IPS-18c (cell line): ENCODE measurements at regions not wholly inside any gene's neighbourhood (a gene's known extent, or its start where the extent isn't known, plus 50 kb on each side); places are given as distances from the start of the nearest gene placed in this dataset.

Experiments used
- H3K4me3 ChIP-seq: 2 replicates; pipeline ENCODE4 v1.7.0; 2013; ENCODE audit warnings: low read depth, mild to moderate bottlenecking, low read length, moderate library complexity; ENCODE audit not compliant: insufficient read depth
- H3K9me3 ChIP-seq: one replicate; pipeline ENCODE4 v1.6.1; 2013; ENCODE audit warnings: mild to moderate bottlenecking, low read length, moderate library complexity; ENCODE audit not compliant: control insufficient read depth, insufficient read depth

DNA sequence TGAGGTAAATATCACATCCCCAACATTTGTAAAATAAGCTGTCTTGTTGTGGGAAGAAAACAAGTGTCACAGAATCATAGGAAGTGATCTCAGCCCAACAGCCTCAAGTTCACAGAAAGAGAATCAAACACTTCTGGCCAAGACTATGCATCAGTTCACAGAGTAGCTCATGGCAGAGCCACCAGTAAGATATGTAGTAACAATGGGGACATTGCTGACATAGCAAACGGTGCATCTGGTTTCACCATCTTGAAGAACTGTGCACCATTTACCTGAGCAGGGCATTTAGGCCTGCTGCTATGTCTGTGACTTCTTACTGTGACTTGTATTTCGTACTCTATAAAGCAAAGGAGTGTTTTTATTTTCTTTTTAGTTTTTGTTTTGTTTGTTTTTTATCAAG lies 585.3 kb upstream of the FAT3 start:
- no peak overlapping the region for H3K4me3 ChIP-seq
- H3K9me3 ChIP-seq: no peaks in the 10 kb centered on the region

DNA sequence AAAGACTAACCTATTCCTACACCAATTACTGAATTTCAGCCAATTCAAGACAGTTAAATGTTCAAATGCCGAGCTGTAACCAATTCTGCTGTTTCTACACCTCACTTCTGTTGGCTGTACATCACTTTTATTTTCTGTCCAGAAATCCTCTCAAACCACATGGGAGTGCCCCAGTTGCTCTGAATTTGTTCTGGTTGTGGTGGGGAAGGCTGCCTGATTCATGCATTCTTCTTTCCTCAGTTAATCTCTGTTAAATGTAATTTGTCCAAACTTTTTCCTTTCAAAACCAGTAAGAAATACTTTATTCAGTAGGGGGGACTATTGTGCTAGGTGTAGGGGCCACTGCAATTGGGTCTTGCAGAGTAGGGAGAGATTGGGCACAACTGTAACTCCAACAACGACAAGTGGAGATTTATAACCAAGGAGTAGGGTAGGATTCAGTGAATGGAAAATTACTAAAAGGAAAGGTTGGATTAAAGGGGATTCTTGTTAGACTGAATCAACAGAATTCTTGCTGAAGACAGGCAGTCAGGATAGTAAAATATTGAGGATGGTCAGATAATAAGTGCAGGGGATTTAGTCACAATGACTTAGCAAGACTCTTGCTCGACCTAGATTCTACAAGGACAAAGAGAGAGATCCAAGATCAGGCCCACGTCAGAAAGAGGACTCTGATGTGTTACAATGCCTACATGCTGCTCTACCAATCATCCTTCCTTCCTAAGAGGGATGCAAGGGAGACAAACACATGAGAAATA lies 593.5 kb upstream of the FAT3 start:
- Histone ChIP-seq H3K9me3 (no peaks in the 10 kb centered on the region), H3K4me3 (no peak overlapping the region)

DNA sequence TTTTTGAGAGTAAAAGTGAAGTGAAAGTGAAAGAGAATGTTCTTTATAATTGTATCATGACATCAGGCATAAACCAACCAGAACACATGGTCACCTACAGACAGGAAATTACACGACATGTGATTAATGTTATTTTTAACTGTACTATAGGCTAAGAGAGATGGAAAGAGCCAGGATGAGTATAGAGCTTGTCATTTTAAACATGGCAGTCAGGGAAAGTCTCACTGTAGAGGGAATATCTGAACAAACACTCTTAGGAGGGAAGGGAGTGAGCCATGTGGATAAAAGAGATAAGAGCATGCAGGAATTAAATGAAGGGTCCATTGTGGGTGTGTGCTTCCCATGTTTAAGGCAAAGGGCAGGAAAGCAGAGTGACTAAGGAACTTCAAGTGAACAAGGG lies 599.1 kb upstream of the FAT3 start:
- H3K4me3 ChIP-seq: no peak overlapping the region
- no peaks in the 10 kb centered on the region for H3K9me3 ChIP-seq

DNA sequence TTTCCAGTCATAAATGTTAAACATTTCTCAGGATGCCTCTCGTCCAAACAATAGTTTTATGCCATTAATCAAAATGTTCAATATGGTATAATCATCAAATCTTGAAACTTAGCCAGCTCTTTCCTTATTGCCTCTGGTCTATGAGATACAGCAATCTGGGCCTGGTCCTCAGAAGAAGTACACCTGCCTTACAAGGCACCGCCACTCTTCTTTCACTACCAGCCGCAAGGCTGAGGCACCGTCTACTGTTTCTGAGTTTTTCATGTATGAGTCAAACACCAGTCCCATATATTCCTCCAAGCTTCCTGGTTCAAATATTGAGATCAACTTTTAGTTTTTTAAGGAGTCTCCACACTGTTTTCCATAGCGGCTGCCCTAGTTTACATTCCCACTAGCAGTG lies 600.6 kb upstream of the FAT3 start:
- Histone ChIP-seq H3K4me3 (no peak overlapping the region), H3K9me3 (no peaks in the 10 kb centered on the region)

DNA sequence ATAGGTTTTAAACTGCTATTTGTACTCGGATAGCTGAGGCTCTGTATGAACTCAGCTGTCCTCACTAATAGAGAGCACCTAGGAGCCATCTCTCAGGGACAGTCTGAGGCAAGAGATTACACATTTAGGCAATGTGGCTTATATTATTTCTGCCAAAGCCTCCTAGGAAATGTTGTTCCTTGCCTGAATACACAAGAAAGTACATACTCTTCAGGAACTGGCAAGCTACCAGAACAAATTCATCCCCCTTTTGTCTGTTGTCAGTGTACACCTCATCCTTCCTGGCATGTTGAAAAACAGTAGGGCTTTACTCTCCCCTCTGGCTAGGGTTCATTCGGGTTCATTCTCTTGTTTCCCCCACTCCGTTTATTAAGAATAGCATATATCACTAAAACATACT lies 615.9 kb upstream of the FAT3 start:
- Histone ChIP-seq H3K9me3 (no peaks in the 10 kb centered on the region), H3K4me3 (no peak overlapping the region)

DNA sequence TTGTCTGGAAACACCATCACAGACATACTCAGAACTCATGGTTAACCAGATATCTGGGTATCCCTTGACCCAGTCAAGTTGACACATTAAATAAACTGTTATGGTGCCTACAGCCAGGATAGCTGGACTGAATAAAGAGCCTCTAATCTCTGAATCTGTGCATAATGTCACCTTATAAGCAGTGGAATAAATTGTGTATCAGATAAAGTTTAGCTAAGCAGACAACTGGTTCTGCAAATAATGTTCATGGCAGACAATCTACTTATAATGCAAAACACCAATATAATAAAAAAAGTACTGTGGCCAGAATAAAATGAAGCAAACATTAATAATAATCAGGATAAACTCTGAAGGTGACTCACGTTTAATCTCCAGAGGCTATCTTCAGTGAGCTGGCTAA lies 628.5 kb upstream of the FAT3 start:
- Histone ChIP-seq H3K4me3 (no peak overlapping the region), H3K9me3 (no peaks in the 10 kb centered on the region)

DNA sequence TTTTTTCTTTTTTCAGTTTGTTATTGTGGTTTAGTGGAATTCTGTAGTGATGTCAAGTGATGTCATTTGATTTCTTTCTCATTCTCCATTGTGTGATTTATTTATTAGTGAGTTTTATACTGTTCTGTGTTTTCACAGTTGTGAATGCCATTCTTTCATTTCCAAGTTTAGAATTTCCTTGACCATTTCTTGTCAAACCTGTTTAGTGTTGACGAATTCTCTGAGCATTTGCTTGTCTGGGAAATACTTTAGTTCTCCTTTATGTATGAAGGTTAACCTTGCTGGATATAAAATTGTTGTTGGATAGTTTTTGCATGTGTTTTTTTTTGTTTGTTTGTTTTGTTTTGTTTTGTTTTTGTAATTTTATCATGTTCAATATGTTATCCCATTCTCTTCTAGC lies 633.6 kb upstream of the FAT3 start:
- H3K9me3 ChIP-seq: no peaks in the 10 kb centered on the region
- H3K4me3 ChIP-seq: no peak overlapping the region

DNA sequence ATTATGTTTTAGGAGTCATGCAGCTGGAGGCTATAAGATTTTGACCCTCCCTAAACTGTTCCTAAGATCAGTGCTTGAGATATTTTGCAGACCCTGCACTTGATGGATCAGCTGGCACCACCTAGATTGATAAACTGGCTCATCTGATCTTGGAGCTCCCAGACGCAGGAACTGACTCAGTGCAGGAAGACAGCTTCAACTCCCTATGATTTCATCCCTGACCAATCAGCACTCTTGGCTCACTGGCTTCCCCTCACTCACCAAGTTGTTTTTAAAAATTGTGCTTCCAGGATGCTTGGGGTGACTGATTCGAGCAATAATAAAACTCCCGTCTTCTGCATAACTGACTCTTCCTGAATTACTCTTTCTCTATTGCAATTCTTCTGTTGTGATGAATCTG lies 637.5 kb upstream of the FAT3 start:
- no peaks in the 10 kb centered on the region for H3K9me3 ChIP-seq

DNA sequence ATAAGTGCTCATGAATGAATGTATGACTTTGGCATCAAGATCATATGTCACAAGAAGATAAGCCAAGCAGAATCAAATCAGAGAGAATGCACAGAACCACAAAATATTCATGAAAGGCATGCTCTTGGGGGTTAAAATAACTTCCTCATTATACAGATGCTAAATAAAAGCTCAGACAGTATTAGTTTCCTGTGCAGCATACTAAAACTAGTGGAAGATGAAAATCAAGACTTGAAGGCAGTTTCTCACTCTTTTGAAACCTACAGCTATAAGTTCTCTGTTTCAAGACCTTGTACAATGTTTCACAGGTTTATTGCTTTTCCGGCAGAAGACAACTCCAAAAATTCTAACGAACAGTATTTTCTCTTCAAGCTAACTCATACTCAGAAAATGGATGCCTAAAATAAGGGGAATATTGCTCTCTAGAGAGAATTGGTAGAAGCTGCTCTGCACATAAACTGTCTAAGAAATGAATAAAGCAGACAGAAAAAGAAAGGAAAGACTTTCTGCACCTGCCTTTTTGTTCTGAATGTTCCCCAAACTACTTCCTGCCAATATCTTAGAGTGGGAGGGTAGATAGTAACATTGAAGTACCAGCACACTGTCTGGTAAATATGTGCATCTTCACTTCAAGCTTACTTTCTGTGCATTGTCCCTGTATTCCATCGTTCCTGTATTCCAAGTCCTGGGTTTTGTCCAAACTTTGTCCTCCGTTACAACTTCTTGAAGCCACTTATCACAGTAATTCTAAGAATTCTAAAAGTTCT lies 639.4 kb upstream of the FAT3 start:
- Histone ChIP-seq H3K9me3 (no peaks in the 10 kb centered on the region), H3K4me3 (no peak overlapping the region)

More for the DNA sequence above, 637.5 kb upstream of the FAT3 start:
- H3K4me3 ChIP-seq: no peak overlapping the region

DNA sequence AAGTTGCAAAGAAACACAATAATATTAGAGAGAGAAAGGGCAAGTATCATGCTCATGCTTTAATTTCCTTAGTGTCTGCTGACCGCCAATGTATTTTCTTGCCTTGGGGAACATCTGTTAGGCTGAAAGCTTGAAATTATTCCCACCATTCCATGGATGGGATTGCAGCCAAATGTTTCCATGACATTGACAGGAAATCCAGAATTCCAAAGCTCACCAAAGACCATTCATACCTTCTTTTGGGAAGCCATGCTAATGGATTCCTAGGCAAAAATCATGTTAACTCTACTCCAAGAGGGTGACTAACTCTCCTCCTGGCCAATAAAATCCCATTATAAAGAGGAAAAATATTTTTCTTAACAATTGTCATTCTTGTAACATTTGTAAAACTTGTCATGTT lies 661.4 kb upstream of the FAT3 start:
- Histone ChIP-seq H3K4me3 (no peak overlapping the region), H3K9me3 (no peaks in the 10 kb centered on the region)

DNA sequence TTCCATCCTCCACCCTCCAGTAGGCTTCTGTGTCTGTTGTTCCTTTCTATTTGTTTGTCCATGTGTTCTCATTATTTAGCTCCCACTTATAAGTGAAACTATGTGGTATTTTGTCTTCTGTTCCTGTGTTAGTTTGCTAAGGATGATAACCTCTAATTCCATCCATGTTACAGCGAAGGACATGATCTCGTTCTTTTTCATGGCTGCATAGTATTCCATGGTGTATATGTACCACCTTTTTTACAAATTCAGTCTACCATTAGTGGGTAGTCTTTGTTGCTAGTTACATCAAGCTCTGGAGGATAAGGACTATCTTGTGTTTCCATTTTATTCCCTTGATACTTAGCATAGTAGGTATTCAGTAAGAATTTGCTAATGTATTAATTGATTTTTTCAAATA lies 664.2 kb upstream of the FAT3 start:
- Histone ChIP-seq H3K4me3 (no peak overlapping the region), H3K9me3 (no peaks in the 10 kb centered on the region)

DNA sequence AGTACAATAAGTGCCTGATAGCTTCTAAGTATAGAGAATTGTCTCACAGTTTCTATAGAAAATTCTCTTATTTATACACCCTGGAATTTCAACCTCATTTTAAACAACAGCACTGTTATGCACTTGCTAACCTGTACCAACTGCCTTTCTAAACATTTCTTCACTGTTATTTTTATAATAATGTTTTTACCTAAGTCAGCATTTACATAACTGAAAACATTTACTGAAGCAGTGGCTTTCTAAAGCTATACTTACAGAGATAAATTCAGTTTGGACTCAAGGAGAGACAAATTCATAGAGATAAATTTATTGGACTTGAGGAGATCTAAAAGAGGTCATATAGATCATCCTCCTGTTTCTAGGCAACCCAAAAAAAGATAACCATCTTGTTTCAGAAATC lies 686.6 kb upstream of the FAT3 start:
- Histone ChIP-seq H3K4me3 (no peak overlapping the region), H3K9me3 (no peaks in the 10 kb centered on the region)

DNA sequence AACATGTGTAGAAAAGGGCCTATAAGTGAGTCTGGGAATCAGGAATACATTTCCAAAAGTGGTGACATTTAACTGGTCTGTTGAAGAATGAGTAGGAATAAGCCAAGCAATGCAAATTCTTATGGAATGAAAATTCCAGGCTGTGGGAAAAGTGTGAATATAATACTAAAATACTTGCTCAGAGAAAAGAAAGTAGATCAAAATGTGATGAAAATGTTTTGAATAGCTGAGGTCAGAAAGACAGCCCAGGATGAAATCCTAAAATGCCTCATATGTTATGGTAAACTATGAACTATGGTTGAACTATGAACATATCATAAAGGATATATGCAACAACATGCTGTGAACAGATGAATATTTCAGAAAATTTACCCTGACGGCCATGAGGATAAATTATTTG lies 688.3 kb upstream of the FAT3 start:
- Histone ChIP-seq H3K9me3 (no peaks in the 10 kb centered on the region), H3K4me3 (no peak overlapping the region)

DNA sequence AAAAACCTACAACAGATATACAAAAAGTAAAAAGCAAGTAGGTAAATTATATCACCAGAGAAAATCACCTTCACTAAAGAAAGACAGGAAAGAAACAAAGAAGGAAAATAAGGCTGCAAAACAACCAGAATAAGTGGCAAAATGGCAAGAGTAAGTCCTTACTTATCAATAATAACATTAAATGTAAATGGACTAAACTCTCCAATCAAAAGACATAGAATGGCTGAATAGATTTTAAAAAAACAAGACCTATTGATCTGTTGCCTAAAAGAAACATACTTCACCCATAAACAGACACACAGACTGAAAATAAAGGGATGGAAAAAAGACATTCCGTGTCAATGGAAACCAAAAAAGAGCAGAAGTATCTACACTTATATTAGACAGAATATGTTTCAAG lies 695.7 kb upstream of the FAT3 start:
- Histone ChIP-seq H3K9me3 (no peaks in the 10 kb centered on the region), H3K4me3 (no peak overlapping the region)

DNA sequence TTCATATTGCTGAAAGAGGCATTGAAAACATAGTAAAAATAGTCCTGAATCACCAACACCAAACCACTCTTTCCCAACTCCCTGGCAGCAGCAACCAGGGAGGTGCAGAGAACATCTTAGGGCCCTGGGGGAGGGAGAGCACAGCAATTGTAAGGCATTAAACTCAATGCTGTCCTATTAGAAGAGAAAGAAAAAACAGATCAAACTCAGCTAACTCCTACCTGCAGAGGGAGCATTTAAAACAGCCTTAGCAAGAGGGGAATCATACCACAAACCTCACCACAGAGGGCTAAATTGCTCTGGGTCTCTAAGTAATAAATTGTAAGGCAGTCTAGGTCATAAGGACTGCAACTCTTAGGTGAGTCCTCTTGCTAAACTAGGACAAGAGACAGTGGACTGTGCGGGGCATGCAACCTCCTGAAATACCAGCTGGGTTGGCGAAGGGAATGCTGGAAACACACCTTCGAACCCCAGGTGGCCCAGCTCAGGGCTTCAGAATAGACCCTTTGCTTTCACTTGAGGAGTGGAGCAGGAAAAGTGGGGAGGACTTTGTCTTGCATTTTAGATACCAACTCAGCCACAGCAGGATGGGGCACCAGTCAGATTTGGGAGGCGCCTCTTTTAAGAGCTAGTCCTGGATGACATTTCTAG lies 697.1 kb upstream of the FAT3 start:
- Histone ChIP-seq H3K9me3 (no peaks in the 10 kb centered on the region), H3K4me3 (no peak overlapping the region)

DNA sequence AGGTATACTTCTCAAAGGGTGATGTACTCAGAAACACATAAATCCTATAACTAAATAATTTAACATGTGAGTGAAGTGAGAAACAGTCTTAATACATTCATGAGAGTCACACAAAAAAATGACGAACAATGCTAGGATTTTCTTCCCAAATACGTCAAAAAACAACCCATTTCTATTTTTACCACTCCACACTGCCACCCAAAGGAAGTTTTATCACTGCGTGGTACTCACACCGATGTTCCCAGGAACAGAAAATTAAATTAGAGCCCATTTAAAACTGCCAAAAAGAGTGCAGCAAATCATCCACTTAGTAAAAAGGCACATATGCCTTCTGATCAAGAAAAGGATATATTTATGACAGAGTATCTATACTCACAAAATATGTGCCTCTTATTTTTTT lies 710.9 kb upstream of the FAT3 start:
- no peaks in the 10 kb centered on the region for H3K9me3 ChIP-seq

DNA sequence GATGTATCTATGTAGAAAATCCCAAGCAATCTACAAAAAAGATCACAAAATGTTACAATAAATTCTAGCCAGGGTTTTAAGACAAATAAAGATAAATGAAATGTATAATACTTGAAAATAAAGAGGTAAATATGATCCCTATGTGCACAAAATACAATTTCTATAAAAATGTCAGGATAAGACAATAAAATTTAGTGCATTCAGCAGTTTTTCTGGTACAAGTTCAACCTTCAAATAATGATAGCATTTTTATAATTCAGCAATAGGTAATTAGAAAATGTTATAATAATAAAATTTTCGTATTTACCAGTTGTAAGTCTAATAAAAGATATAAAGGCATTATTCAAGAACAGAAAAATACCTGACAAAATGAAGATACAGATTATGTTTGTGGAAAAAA lies 726.8 kb upstream of the FAT3 start:
- Histone ChIP-seq H3K4me3 (no peak overlapping the region), H3K9me3 (no peaks in the 10 kb centered on the region)

More for the DNA sequence above, 710.9 kb upstream of the FAT3 start:
- no peak overlapping the region for H3K4me3 ChIP-seq

DNA sequence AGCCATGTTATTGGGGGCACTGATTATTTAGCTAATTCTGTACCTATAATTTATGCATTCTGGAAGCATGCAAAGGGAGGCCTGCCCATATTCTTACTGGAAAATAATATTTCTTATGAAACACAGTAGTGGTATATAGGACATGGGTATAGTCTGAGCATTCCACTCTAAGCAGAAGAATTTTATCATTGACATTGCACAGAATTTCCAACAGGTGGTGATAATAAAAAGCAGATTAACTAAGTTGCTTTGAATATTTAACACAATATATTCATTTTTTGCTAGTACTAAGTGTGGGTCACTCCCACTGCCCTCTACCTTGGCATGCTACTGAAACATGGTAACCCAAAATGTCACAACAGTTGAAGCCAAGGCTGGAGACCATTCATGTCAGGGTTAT lies 728.8 kb upstream of the FAT3 start:
- no peak overlapping the region for H3K4me3 ChIP-seq
- no peaks in the 10 kb centered on the region for H3K9me3 ChIP-seq
